HEK293T (cell line): ENCODE measurements at regions not wholly inside any gene's neighbourhood (a gene's known extent, or its start where the extent isn't known, plus 50 kb on each side); places are given as distances from the start of the nearest gene placed in this dataset.

ENCODE experiments used
- ARNT ChIP-seq: fragments of 450-650 bp; IDR thresholded peaks from 2 replicates; pipeline ENCODE4 v1.6.1; 2017; ENCODE audit warnings: mild to moderate bottlenecking
- BHLHE40 ChIP-seq: fragments of 450-650 bp; IDR thresholded peaks from 2 replicates; pipeline ENCODE4 v1.6.1; 2016; ENCODE audit warnings: mild to moderate bottlenecking, moderate library complexity, borderline replicate concordance
- FOXK2 ChIP-seq: fragments of 450-650 bp; IDR thresholded peaks from 2 replicates; pipeline ENCODE4 v1.6.1; 2016; ENCODE audit warnings: mild to moderate bottlenecking
- FOXM1 ChIP-seq: fragments of 450-650 bp; IDR thresholded peaks from 2 replicates; pipeline ENCODE4 v1.6.1; 2017; ENCODE audit warnings: mild to moderate bottlenecking, borderline replicate concordance
- NFRKB ChIP-seq: fragments of 450-650 bp; IDR thresholded peaks from 2 replicates; pipeline ENCODE4 v1.6.1; 2016; ENCODE audit warnings: mild to moderate bottlenecking, moderate library complexity

- no peak for TF ChIP-seq BHLHE40
- TF ChIP-seq NFRKB, result no peak
- TF ChIP-seq FOXM1, result no peak
- no peak for TF ChIP-seq FOXK2
- TF ChIP-seq ARNT, result no peak
These were observed 129.3 kb upstream of the IGF1R start for GRCh38 chr15:98518823-98519561.
